Ascending aorta (tissue), 2 donors: ENCODE measurements at regions not wholly inside any gene's neighbourhood (a gene's known extent, or its start where the extent isn't known, plus 50 kb on each side); places are given as distances from the start of the nearest gene placed in this dataset.

Experiments
- DNase-seq, 2 donors: peaks; one replicate each; pipeline ENCODE4 v3.0.0-alpha.2; 2019; ENCODE audit warnings: low spot score in 2 of 2
- H3K27ac ChIP-seq, 2 donors: fragments of 200-600 bp; sonication (generic); one replicate each; pipeline ENCODE4 v1.5.1; 2016 to 2017; ENCODE audit warnings: mild to moderate bottlenecking in 1 of 2
- H3K27me3 ChIP-seq: fragments of 200-600 bp; sonication (generic); one replicate; pipeline ENCODE4 v1.5.1; 2017
- H3K36me3 ChIP-seq, 2 donors: fragments of 200-600 bp; sonication (generic); one replicate each; pipeline ENCODE4 v1.5.1; 2016
- H3K4me1 ChIP-seq, 2 donors: fragments of 200-600 bp; sonication (generic); one replicate each; pipeline ENCODE4 v1.5.1; 2016 to 2017; ENCODE audit warnings: mild to moderate bottlenecking in 1 of 2
- H3K4me3 ChIP-seq, 2 donors: fragments of 200-600 bp; sonication (generic); one replicate each; pipeline ENCODE4 v1.5.1; 2016 to 2017; ENCODE audit warnings: mild to moderate bottlenecking in 1 of 2
- H3K9me3 ChIP-seq, 2 donors: fragments of 200-600 bp; sonication (generic); one replicate each; pipeline ENCODE4 v1.5.1; 2016
- CTCF ChIP-seq, 3 experiments: fragments of 200-600 bp in 2 of 3; fragments of 450-650 bp in 1 of 3; sonication (generic) in 2 of 3; IDR thresholded peaks; one replicate each; pipeline ENCODE4 v1.5.1; 2016 to 2019; ENCODE audit warnings: antibody characterized with exemption in 3 of 3, mild to moderate bottlenecking in 1 of 3, moderate library complexity in 1 of 3
- intact Hi-C: fragments of 100-400 bp; cut with DNase I; formaldehyde crosslinking; loops from one replicate; pipeline ENCODE4 v1.15.1; 2023

- DNase-seq = no peak
- intact Hi-C loops = no loop called here
- Histone ChIP-seq H3K27me3 (no peaks in the 10 kb centered on the region), H3K4me1 (no peaks in the 10 kb centered on the region), H3K9me3 (no peaks in the 10 kb centered on the region), H3K4me3 (no peak overlapping the region), H3K27ac (no peak overlapping the region), H3K36me3 (no peaks in the 10 kb centered on the region)
- TF ChIP-seq CTCF (IDR thresholded peaks at IDR 0.05) = no peak
Measured at GRCh38 chr1:218916720-218917119, 257.0 kb upstream of the LYPLAL1 start.

DNA sequence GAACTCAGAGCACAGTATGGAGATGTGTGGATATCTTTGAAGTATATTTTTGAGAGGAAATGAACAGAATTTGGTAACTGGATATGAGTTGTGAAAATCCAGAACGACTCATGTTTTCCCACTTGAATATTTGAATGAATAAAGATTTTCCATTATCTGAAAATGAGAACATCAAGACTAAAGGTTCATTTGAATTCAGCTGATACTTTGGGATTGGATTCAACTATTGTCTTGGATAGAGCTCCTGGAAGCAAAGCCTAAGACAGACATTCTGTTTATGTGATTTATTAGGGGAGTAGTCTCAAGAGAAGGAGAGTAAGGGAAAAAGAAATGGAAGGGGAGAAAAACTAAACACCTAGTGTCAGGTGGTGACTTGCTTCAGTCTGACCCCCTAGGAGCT lies 256.0 kb upstream of the LYPLAL1 start:
- no peak for TF ChIP-seq CTCF (IDR thresholded peaks at IDR 0.05)
- no peaks in the 10 kb centered on the region for H3K36me3 ChIP-seq
- DNase-seq = no peak
- H3K27me3 ChIP-seq = no peaks in the 10 kb centered on the region
- H3K4me3 ChIP-seq = no peak overlapping the region
- H3K27ac ChIP-seq = no peak overlapping the region
- H3K4me1 ChIP-seq = no peaks in the 10 kb centered on the region
- no peaks in the 10 kb centered on the region for H3K9me3 ChIP-seq
- intact Hi-C loops = no loop called here

DNA sequence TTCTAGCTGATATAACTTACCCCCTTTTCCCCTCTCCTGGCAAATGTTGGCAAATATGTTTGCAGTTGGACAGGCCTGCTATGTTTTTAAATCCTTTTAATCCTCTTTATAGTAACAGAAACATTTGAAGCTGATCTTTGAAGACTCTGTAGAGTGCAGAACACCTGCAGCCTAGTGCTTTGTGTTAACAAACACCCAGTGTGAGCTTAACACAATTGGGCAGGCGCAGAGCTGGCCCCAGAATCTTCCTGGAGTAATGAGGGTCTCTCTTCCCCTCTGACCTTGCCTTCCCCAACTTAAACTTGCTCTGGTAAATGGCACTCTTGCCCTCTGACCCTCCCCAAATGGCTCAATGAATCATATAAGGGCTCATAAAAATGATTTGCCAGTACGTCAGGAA lies 247.9 kb upstream of the LYPLAL1 start:
- Histone ChIP-seq H3K4me1 (no peaks in the 10 kb centered on the region), H3K27me3 (no peaks in the 10 kb centered on the region), H3K4me3 (no peak overlapping the region), H3K36me3 (no peaks in the 10 kb centered on the region), H3K27ac (no peak overlapping the region), H3K9me3 (no peaks in the 10 kb centered on the region)
- intact Hi-C loops = no loop called here
- no peak for DNase-seq
- no peak for TF ChIP-seq CTCF (IDR thresholded peaks at IDR 0.05)

DNA sequence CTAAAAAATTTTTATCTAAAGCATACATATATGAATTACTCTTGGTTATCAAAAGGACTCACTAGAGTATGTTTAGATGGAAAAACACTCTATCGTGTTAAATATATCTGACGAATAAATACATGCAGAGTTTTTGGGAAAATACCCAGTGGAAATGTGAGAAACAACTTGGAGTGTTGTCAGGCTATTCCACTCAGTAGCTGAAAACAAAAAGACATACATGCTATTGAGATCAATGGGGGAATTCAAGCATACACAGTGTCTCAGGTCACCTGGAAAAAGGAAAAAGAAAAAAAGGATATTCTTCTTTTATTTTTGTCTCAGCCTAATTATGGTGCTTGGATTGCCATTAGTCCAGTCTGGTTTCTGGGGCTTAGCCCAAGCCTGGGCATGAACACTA lies 247.0 kb upstream of the LYPLAL1 start:
- H3K9me3 ChIP-seq = no peaks in the 10 kb centered on the region
- intact Hi-C loops = no loop called here
- no peak for DNase-seq

GRCh38 chr1:218930000-218930399 lies 243.7 kb upstream of the LYPLAL1 start:
- no peak for DNase-seq
- H3K4me1 ChIP-seq = no peaks in the 10 kb centered on the region
- H3K36me3 ChIP-seq = no peaks in the 10 kb centered on the region
- no peaks in the 10 kb centered on the region for H3K9me3 ChIP-seq
- H3K4me3 ChIP-seq = no peak overlapping the region
- H3K27me3 ChIP-seq = no peaks in the 10 kb centered on the region
- TF ChIP-seq CTCF (IDR thresholded peaks at IDR 0.05) = no peak
- intact Hi-C loops = no loop called here
- no peak overlapping the region for H3K27ac ChIP-seq

More for the DNA sequence above, 247.0 kb upstream of the LYPLAL1 start:
- Histone ChIP-seq H3K4me1 (no peaks in the 10 kb centered on the region), H3K27ac (no peak overlapping the region), H3K4me3 (no peak overlapping the region), H3K27me3 (no peaks in the 10 kb centered on the region), H3K36me3 (no peaks in the 10 kb centered on the region)
- TF ChIP-seq CTCF (IDR thresholded peaks at IDR 0.05) = no peak
